ENCODE measurements at regions not wholly inside any gene's neighbourhood (a gene's known extent, or its start where the extent isn't known, plus 50 kb on each side); places are given as distances from the start of the nearest gene placed in this dataset.
"Not testable (repeated sequence)": the region's sequence is repeated elsewhere in the genome, so short reads cannot be mapped to it uniquely, and the experiment has no call there.

DNA sequence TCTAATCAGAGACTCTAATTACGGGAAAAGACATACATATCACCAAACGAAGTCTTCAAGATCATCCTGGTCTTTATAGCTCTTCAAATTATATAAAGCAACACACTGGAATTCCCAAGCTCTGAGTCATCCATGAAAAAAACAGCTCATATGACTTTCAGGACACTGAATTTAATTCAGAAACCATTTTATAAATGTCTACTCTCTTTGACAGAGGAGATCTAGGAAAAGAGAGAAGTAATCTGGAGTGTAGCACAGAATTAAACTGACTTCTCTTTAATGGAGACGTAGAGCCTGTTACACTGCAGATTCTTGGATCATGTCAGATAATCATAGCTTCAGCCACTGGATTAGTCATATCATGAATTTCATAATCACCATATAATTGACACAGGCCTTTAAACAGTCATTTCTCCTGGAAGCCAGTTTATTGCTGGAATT lies 86.8 kb upstream of the WSB1 start:
- no peaks in the 10 kb centered on the region for H3K27me3 ChIP-seq (ENCODE audit: low read depth)
- no peak overlapping the region for H3K4me3 ChIP-seq
- H3K36me3 ChIP-seq, result no peaks in the 10 kb centered on the region
- ATAC-seq (peak; percentile 64 to 70), DNase-seq (no peak)
- peaks cover 8% of the 10 kb centered on the region for H3K4me1 ChIP-seq
- intact Hi-C loops (cut with DNase I), result no loop called here
- H3K9me3 ChIP-seq, result no peaks in the 10 kb centered on the region
- TF ChIP-seq, protein P1, sequence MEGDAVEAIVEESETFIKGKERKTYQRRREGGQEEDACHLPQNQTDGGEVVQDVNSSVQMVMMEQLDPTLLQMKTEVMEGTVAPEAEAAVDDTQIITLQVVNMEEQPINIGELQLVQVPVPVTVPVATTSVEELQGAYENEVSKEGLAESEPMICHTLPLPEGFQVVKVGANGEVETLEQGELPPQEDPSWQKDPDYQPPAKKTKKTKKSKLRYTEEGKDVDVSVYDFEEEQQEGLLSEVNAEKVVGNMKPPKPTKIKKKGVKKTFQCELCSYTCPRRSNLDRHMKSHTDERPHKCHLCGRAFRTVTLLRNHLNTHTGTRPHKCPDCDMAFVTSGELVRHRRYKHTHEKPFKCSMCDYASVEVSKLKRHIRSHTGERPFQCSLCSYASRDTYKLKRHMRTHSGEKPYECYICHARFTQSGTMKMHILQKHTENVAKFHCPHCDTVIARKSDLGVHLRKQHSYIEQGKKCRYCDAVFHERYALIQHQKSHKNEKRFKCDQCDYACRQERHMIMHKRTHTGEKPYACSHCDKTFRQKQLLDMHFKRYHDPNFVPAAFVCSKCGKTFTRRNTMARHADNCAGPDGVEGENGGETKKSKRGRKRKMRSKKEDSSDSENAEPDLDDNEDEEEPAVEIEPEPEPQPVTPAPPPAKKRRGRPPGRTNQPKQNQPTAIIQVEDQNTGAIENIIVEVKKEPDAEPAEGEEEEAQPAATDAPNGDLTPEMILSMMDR (IDR thresholded peaks at IDR 0.05), result no peak
- H3K27ac ChIP-seq, result no peak overlapping the region

DNA sequence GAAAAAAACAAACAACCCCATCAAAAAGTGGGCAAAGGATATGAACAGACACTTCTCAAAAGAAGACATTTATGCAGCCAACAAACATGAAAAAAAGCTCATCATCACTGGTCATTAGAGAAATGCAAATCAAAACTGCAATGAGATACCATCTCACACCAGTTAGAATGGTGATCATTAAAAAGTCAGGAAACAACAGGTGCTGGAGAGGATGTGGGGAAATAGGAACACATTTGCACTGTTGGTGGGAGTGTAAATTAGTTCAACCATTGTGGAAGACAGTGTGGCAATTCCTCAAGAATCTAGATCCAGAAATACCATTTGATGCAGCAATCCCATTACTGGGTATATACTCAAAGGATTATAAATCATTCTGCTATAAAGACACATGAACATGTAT lies 85.5 kb upstream of the WSB1 start:
- ATAC-seq; DNase-seq; H3K27ac ChIP-seq; H3K27me3 ChIP-seq (ENCODE audit: low read depth); H3K4me3 ChIP-seq; H3K36me3 ChIP-seq; H3K4me1 ChIP-seq; intact Hi-C loops (cut with DNase I); H3K9me3 ChIP-seq: not testable (repeated sequence)

DNA sequence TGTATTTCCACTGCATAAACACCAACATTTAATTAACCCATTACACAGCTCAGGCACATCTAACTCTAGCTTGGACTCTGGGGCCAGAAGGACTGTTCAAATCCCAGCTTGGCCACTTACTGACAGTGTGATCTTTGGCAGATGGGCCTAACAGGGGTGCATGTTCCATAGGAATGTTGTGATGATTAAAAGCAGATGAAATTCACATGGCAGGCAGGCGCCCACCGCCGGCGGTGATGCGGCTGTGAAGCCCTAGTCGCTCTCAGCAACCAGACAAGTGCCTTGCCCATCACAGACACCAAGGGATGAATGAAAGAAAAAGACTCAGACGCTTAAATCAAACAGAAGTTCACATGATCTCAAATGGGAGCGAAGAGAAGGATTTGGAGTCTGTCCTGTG lies 84.6 kb upstream of the WSB1 start:
- no peak for DNase-seq
- H3K36me3 ChIP-seq, result no peaks in the 10 kb centered on the region
- ATAC-seq, result no peak
- H3K9me3 ChIP-seq, result no peaks in the 10 kb centered on the region
- no peak overlapping the region for H3K27ac ChIP-seq
- peaks cover 8% of the 10 kb centered on the region for H3K4me1 ChIP-seq
- no peaks in the 10 kb centered on the region for H3K27me3 ChIP-seq (ENCODE audit: low read depth)
- intact Hi-C loops (cut with DNase I), result no loop called here
- no peak overlapping the region for H3K4me3 ChIP-seq
- TF ChIP-seq, protein P1 (IDR thresholded peaks at IDR 0.05), result no peak

DNA sequence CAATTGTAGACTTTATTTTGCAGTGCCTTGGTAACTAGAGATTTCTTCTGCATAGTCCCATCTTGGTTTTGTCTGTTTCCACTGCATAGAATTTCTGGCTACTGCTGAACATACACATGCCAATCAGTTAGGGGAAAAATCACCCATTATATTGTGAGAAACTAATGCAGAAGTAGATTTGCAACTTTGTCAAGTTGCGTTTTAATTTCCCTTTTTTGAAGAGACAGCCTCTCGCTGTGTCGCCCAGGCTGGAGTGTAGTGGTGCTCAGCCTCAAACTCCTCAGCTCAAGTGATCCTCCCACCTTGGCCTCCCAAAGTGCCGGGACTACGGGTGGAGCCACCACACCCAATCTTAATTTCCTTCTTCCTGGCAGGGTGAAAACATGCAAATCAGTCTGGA lies 83.1 kb upstream of the WSB1 start:
- intact Hi-C loops (cut with DNase I); DNase-seq; H3K4me1 ChIP-seq; H3K4me3 ChIP-seq; H3K9me3 ChIP-seq; ATAC-seq; H3K36me3 ChIP-seq; H3K27ac ChIP-seq; H3K27me3 ChIP-seq (ENCODE audit: low read depth): not testable (repeated sequence)

DNA sequence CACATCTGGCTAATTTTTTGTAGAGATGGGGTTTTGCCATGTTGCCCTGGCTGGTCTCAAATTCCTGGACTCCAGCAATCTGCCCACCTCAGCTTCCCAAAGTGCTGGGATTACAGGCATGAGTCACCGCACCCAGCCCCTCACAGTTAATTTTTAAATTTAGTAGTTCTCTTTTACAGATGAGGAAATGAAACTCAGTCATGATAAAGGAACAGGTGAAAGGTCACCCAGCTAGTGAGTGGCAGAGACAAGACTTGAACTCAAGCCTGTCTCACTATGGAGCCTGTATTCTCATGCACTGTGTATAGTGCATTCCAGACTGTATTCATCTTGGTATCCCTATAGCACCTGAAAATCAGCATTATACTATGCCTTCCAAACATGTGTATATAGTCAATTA lies 77.1 kb upstream of the WSB1 start:
- Histone ChIP-seq H3K36me3 (no peaks in the 10 kb centered on the region), H3K4me1 (no peaks in the 10 kb centered on the region), H3K9me3 (no peaks in the 10 kb centered on the region), H3K27me3 (ENCODE audit: low read depth) (no peaks in the 10 kb centered on the region), H3K4me3 (no peak overlapping the region), H3K27ac (no peak overlapping the region)
- intact Hi-C loops (cut with DNase I), result no loop called here
- ATAC-seq (peak; percentile 49 to 58), DNase-seq (no peak)
- TF ChIP-seq, protein P1 (IDR thresholded peaks at IDR 0.05), result no peak

DNA sequence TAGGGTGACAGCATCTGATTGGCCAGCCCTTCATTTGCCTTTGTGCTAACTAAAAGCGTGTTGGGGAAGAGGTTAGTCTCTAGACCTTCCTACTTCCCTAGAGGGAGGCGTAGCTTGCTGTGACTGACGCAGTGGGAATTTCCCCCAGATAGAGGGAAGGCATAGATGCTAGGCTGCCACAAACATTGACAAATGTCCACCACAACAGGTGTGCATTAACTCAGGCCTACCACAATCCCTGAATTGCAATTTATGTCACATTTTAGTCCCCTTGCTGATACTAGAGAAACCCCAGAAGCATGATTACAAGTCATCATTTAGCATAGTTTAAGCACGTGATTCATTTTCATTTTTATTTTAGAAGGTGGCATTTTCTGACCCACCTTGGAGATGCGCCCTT lies 76.3 kb upstream of the WSB1 start:
- no peaks in the 10 kb centered on the region for H3K36me3 ChIP-seq
- no peaks in the 10 kb centered on the region for H3K27me3 ChIP-seq (ENCODE audit: low read depth)
- no peaks in the 10 kb centered on the region for H3K4me1 ChIP-seq
- no peak for DNase-seq
- no peak overlapping the region for H3K27ac ChIP-seq
- H3K9me3 ChIP-seq, result no peaks in the 10 kb centered on the region
- intact Hi-C loops (cut with DNase I), result no loop called here
- H3K4me3 ChIP-seq, result no peak overlapping the region
- TF ChIP-seq, protein P1 (IDR thresholded peaks at IDR 0.05), result no peak
- ATAC-seq, result peak; percentile 71 to 81

DNA sequence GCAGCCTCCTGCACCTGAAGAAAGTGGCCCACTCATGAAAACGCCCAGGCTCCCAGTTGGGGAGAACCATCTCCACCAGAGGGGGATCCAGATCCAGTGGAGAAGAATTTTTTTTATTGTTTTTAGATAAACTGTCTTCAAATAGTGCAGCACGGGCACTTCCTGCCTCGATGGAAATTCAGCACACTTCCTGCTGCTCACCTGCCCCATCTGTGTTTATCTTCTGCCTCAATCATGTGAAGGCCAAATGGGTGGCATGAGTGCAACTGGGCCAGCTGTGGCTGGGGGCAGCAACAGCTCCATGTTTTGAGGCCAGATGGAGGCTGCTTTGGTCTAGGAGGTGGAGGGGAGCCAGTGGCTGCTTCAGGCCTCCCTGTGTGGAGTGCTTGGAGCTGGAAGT lies 75.9 kb upstream of the WSB1 start:
- H3K36me3 ChIP-seq, result no peaks in the 10 kb centered on the region
- TF ChIP-seq, protein P1 (IDR thresholded peaks at IDR 0.05), result no peak
- no peak for ATAC-seq
- no peak for DNase-seq
- H3K4me3 ChIP-seq, result no peak overlapping the region
- H3K4me1 ChIP-seq, result no peaks in the 10 kb centered on the region
- H3K27ac ChIP-seq, result no peak overlapping the region
- intact Hi-C loops (cut with DNase I), result no loop called here
- H3K27me3 ChIP-seq (ENCODE audit: low read depth), result no peaks in the 10 kb centered on the region
- H3K9me3 ChIP-seq, result no peaks in the 10 kb centered on the region

All from lower lobe of right lung (tissue), 2 donors.